ENCODE measurements at regions not wholly inside any gene's neighbourhood (a gene's known extent, or its start where the extent isn't known, plus 50 kb on each side); places are given as distances from the start of the nearest gene placed in this dataset.

- no peak for DNase-seq
These were observed 266.8 kb upstream of the PARD3B start for GRCh38 chr2:204278454-204278853.

GRCh38 chr2:204279819-204280218 lies 265.5 kb upstream of the PARD3B start:
- DNase-seq, result no peak

GRCh38 chr2:204280262-204280668 lies 265.0 kb upstream of the PARD3B start:
- DNase-seq, result no peak

GRCh38 chr2:204282081-204282480 lies 263.2 kb upstream of the PARD3B start:
- no peak for DNase-seq

- DNase-seq, result no peak
These were observed 262.8 kb upstream of the PARD3B start for GRCh38 chr2:204282525-204282924.

- DNase-seq, result no peak
These were observed 256.2 kb upstream of the PARD3B start for GRCh38 chr2:204289066-204289465.

- DNase-seq, result no peak
These were observed 252.8 kb upstream of the PARD3B start for GRCh38 chr2:204292439-204292838.

- no peak for DNase-seq
These were observed 251.2 kb upstream of the PARD3B start for GRCh38 chr2:204293884-204294747.

- DNase-seq, result no peak
These were observed 246.9 kb upstream of the PARD3B start for GRCh38 chr2:204298404-204298803.

- DNase-seq, result no peak
These were observed 245.5 kb upstream of the PARD3B start for GRCh38 chr2:204299766-204300165.

- DNase-seq, result no peak
These were observed 238.6 kb upstream of the PARD3B start for GRCh38 chr2:204306667-204307066.

- no peak for DNase-seq
These were observed 233.2 kb upstream of the PARD3B start for GRCh38 chr2:204312105-204312504.

- no peak for DNase-seq
These were observed 232.0 kb upstream of the PARD3B start for GRCh38 chr2:204313256-204313655.

- no peak for DNase-seq
These were observed 230.0 kb upstream of the PARD3B start for GRCh38 chr2:204315236-204315662.

- DNase-seq, result no peak
These were observed 227.6 kb upstream of the PARD3B start for GRCh38 chr2:204317640-204318039.

- no peak for DNase-seq
These were observed 224.1 kb upstream of the PARD3B start for GRCh38 chr2:204321027-204321800.

GRCh38 chr2:204321910-204322751 lies 223.1 kb upstream of the PARD3B start:
- no peak for DNase-seq

GRCh38 chr2:204325468-204325867 lies 219.8 kb upstream of the PARD3B start:
- peak; percentile 75 for DNase-seq

- DNase-seq, result no peak
These were observed 216.9 kb upstream of the PARD3B start for GRCh38 chr2:204328373-204328772.

GRCh38 chr2:204329016-204329415 lies 216.3 kb upstream of the PARD3B start:
- DNase-seq, result no peak

- no peak for DNase-seq
These were observed 215.7 kb upstream of the PARD3B start for GRCh38 chr2:204329532-204329931.

- no peak for DNase-seq
These were observed 214.1 kb upstream of the PARD3B start for GRCh38 chr2:204331180-204331579.

- DNase-seq, result no peak
These were observed 213.3 kb upstream of the PARD3B start for GRCh38 chr2:204331988-204332387.

Data from NCI-H1436 (cell line).